ENCODE measurements at regions not wholly inside any gene's neighbourhood (a gene's known extent, or its start where the extent isn't known, plus 50 kb on each side); places are given as distances from the start of the nearest gene placed in this dataset.

GRCh38 chr9:19992556-19992955, 203.7 kb upstream of the SLC24A2 start:
- Histone ChIP-seq H2AK5ac (ENCODE audit: low read depth, low read length) (no peak overlapping the region), H3K36me3 (ENCODE audit: control insufficient read depth, insufficient read depth, low read length) (no peaks in the 10 kb centered on the region), H4K91ac (ENCODE audit: insufficient read depth, low read depth, low read length) (no peak overlapping the region), H2BK20ac (ENCODE audit: low read depth, low read length) (no peak overlapping the region), H2BK5ac (ENCODE audit: low read depth, low read length, poor library complexity, severe bottlenecking) (no peak overlapping the region), H3K18ac (ENCODE audit: low read depth, low read length) (no peak overlapping the region), H3K27ac (ENCODE audit: insufficient read depth, low read length) (no peak overlapping the region), H2BK15ac (ENCODE audit: low read depth, low read length) (no peak overlapping the region), H3K9me1 (ENCODE audit: insufficient read depth, low read length) (no peaks in the 10 kb centered on the region), H3K4me2 (ENCODE audit: low read depth, low read length) (no peak overlapping the region), H3K56ac (ENCODE audit: extremely low read depth, insufficient read depth, low read length) (no peak overlapping the region), H2AFZ (replicated peaks; ENCODE audit: low read length, poor library complexity) (no peak overlapping the region), H3K23ac (ENCODE audit: low read depth, low read length) (no peak overlapping the region), H2BK120ac (ENCODE audit: low read depth, low read length) (no peak overlapping the region), H3K14ac (replicated peaks; ENCODE audit: low read depth, low read length) (no peak overlapping the region), H3K9me3 (ENCODE audit: control insufficient read depth, insufficient read depth, low read length) (no peaks in the 10 kb centered on the region), H3K4me3 (ENCODE audit: insufficient read depth, low read depth, low read length) (no peak overlapping the region), H4K8ac (ENCODE audit: low read depth in 2 of 2, low read length in 2 of 2) (no peak overlapping the region), H3K27me3 (ENCODE audit: control insufficient read depth, insufficient read depth, low read length) (peaks cover 14% of the 10 kb centered on the region), H3K4me1 (ENCODE audit: control insufficient read depth, insufficient read depth, low read length) (peaks cover 2% of the 10 kb centered on the region; the same call in 1 of the 2 replicates), H3K9ac (ENCODE audit: low read depth, low read length) (no peak overlapping the region), H4K20me1 (ENCODE audit: insufficient read depth, low read length) (no peaks in the 10 kb centered on the region), H4K5ac (ENCODE audit: low read depth, low read length) (no peak overlapping the region), H2AK9ac (replicated peaks; ENCODE audit: low read depth, low read length, poor library complexity) (no peak overlapping the region), H3K4ac (ENCODE audit: low read depth, low read length) (no peak overlapping the region), H3K79me1 (ENCODE audit: low read depth in 1 of 2, low read length in 2 of 2) (no peaks in the 10 kb centered on the region)
- dilution Hi-C loops (cut with HindIII; ENCODE audit: low sequenced_read_pairs, unreplicated experiment) (no loop called here), intact Hi-C loops (cut with micrococcal nuclease) (no loop called here), in situ Hi-C loops (cut with MboI; ENCODE audit: low sequenced_read_pairs) (no loop called here)
- BruUV-seq (replicated peaks), result no TSS peak
- POLR2A ChIA-PET (ENCODE audit: unreplicated experiment), result no interaction called here
- DNase-seq (peak; percentile 75), ATAC-seq (ENCODE audit: low read depth) (peak; percentile 48)
- TF ChIP-seq POLR2A (IDR thresholded peaks at IDR 0.05; ENCODE audit: low read depth, low read length), result no peak
- TF ChIP-seq CTCF (conservative IDR thresholded peaks at IDR 0.05; ENCODE audit: low read depth, low read length), result no peak
- TF ChIP-seq MAZ (IDR thresholded peaks at IDR 0.05; ENCODE audit: borderline replicate concordance, low read depth, low read length), result no peak
- peak; percentile 69 for TF ChIP-seq RCOR1 (IDR thresholded peaks at IDR 0.05; ENCODE audit: insufficient replicate concordance, low read length)
- TF ChIP-seq MXI1 (IDR thresholded peaks at IDR 0.05; ENCODE audit: borderline replicate concordance, low read depth, low read length), result no peak
- TF ChIP-seq BHLHE40 (IDR thresholded peaks at IDR 0.05; ENCODE audit: low read depth, low read length), result peak; percentile 57; the same call in 1 of the 2 replicates
- TF ChIP-seq NFE2L2 (IDR thresholded peaks at IDR 0.05; ENCODE audit: low read depth, low read length), result no peak
- no peak for TF ChIP-seq ELK1 (IDR thresholded peaks at IDR 0.05; ENCODE audit: borderline replicate concordance, low read depth, low read length)
- no peak for TF ChIP-seq RFX5 (IDR thresholded peaks at IDR 0.05; ENCODE audit: low read depth, low read length)
- no peak for TF ChIP-seq SMC3 (IDR thresholded peaks at IDR 0.05; ENCODE audit: low read depth, low read length)
- no peak for TF ChIP-seq MAFK (IDR thresholded peaks at IDR 0.05; ENCODE audit: low read depth, low read length)
- CTCF ChIA-PET, result no interaction called here
- WGBS, 2 experiments (ENCODE audit: extremely low coverage in 2 of 2, insufficient read length in 1 of 2), result no CpG with 5 or more reads among the region's 2 CpGs
